BE2C (cell line): ENCODE measurements at regions not wholly inside any gene's neighbourhood (a gene's known extent, or its start where the extent isn't known, plus 50 kb on each side); places are given as distances from the start of the nearest gene placed in this dataset.

Experiments
- DNase-seq: peaks from one replicate; pipeline ENCODE4 v3.0.0-alpha.2; 2020
- H3K27me3 ChIP-seq: fragments of 250-450 bp; sonication (Bioruptor Pico); 2 replicates; pipeline ENCODE4 v1.5.1; 2020; ENCODE audit warnings: mild to moderate bottlenecking
- H3K36me3 ChIP-seq: fragments of 250-450 bp; sonication (Bioruptor Pico); 2 replicates; pipeline ENCODE4 v1.5.1; 2020; ENCODE audit warnings: mild to moderate bottlenecking
- H3K4me1 ChIP-seq: fragments of 250-450 bp; sonication (Bioruptor Pico); 2 replicates; pipeline ENCODE4 v1.5.1; 2020
- H3K4me3 ChIP-seq: 2 replicates; pipeline ENCODE4 v1.5.1; 2011; ENCODE audit warnings: low read depth, low read length
- H3K9me3 ChIP-seq: fragments of 250-450 bp; sonication (Bioruptor Pico); 2 replicates; pipeline ENCODE4 v1.5.1; 2020
- CTCF ChIP-seq: IDR thresholded peaks from 2 replicates; pipeline ENCODE4 v1.5.1; 2012; ENCODE audit warnings: mild to moderate bottlenecking, low read depth, low read length

GRCh38 chr2:41937464-41937906 is 110.3 kb upstream of the PKDCC start:
- Histone ChIP-seq H3K4me3 (no peak overlapping the region), H3K4me1 (peaks cover 21% of the 10 kb centered on the region), H3K36me3 (no peaks in the 10 kb centered on the region), H3K9me3 (no peaks in the 10 kb centered on the region), H3K27me3 (no peaks in the 10 kb centered on the region)
- 0 out of 2 replicates have a peak, but pooled peaks have one; percentile 17 for TF ChIP-seq CTCF
- DNase-seq = no peak

GRCh38 chr2:41937921-41938708 is 109.7 kb upstream of the PKDCC start:
- peak; percentile 69 for DNase-seq
- Histone ChIP-seq H3K4me3 (no peak overlapping the region), H3K4me1 (peaks cover 17% of the 10 kb centered on the region), H3K36me3 (no peaks in the 10 kb centered on the region), H3K27me3 (no peaks in the 10 kb centered on the region), H3K9me3 (no peaks in the 10 kb centered on the region)
- TF ChIP-seq CTCF = no peak

GRCh38 chr2:41940060-41940744 is 107.6 kb upstream of the PKDCC start:
- no peak overlapping the region for H3K4me3 ChIP-seq
- no peaks in the 10 kb centered on the region for H3K27me3 ChIP-seq
- no peaks in the 10 kb centered on the region for H3K9me3 ChIP-seq
- DNase-seq = no peak
- no peaks in the 10 kb centered on the region for H3K36me3 ChIP-seq
- H3K4me1 ChIP-seq = peaks cover 17% of the 10 kb centered on the region
- TF ChIP-seq CTCF = no peak

- no peaks in the 10 kb centered on the region for H3K9me3 ChIP-seq
- DNase-seq = no peak
- peaks cover 17% of the 10 kb centered on the region for H3K4me1 ChIP-seq
- no peak overlapping the region for H3K4me3 ChIP-seq
- TF ChIP-seq CTCF = no peak
- H3K27me3 ChIP-seq = no peaks in the 10 kb centered on the region
- no peaks in the 10 kb centered on the region for H3K36me3 ChIP-seq
Measured at GRCh38 chr2:41940745-41941063, 107.1 kb upstream of the PKDCC start.

- peaks cover 17% of the 10 kb centered on the region for H3K4me1 ChIP-seq
- H3K4me3 ChIP-seq = no peak overlapping the region
- no peak for DNase-seq
- no peak for TF ChIP-seq CTCF
- H3K27me3 ChIP-seq = no peaks in the 10 kb centered on the region
- no peaks in the 10 kb centered on the region for H3K36me3 ChIP-seq
- no peaks in the 10 kb centered on the region for H3K9me3 ChIP-seq
Measured at GRCh38 chr2:41941831-41942230, 106.0 kb upstream of the PKDCC start.

- Histone ChIP-seq H3K4me1 (peaks cover 19% of the 10 kb centered on the region), H3K27me3 (no peaks in the 10 kb centered on the region), H3K4me3 (no peak overlapping the region), H3K9me3 (no peaks in the 10 kb centered on the region), H3K36me3 (no peaks in the 10 kb centered on the region)
- TF ChIP-seq CTCF = no peak
- DNase-seq = no peak
Measured at GRCh38 chr2:41942278-41942677, 105.5 kb upstream of the PKDCC start.
